ENCODE measurements at regions not wholly inside any gene's neighbourhood (a gene's known extent, or its start where the extent isn't known, plus 50 kb on each side); places are given as distances from the start of the nearest gene placed in this dataset.

DNA sequence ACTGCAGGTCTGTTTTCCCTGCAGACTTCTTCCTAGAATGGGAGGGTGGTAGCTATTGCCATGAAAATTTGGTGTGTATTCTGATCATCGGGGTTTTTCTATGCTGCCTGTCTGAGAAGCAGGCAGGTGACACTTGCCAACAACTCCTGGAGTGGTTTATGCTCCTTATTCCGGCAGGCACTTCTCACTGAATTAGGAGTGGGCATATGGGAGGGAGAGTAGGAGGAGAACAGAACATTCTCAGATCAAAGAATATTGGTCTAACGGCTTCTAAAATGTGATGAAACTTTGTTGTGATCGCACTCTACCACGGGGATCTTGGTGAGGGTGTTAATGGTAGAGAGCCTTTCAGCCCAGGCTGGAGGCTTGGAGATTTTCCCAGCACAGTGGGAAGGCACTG is 480.8 kb downstream of the PLCL1 start:
- ChIA-PET CTCF (interaction anchor here (2.7 kb wide), 1 partner anchor 11 kb away, joined by 13 read pairs; no protein-coding TSS in a partner anchor), POLR2A (no interaction called here)
- TF ChIP-seq, protein P1, sequence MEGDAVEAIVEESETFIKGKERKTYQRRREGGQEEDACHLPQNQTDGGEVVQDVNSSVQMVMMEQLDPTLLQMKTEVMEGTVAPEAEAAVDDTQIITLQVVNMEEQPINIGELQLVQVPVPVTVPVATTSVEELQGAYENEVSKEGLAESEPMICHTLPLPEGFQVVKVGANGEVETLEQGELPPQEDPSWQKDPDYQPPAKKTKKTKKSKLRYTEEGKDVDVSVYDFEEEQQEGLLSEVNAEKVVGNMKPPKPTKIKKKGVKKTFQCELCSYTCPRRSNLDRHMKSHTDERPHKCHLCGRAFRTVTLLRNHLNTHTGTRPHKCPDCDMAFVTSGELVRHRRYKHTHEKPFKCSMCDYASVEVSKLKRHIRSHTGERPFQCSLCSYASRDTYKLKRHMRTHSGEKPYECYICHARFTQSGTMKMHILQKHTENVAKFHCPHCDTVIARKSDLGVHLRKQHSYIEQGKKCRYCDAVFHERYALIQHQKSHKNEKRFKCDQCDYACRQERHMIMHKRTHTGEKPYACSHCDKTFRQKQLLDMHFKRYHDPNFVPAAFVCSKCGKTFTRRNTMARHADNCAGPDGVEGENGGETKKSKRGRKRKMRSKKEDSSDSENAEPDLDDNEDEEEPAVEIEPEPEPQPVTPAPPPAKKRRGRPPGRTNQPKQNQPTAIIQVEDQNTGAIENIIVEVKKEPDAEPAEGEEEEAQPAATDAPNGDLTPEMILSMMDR (IDR thresholded peaks at IDR 0.05; ENCODE audit: control extremely low read depth, extremely low read depth, low read depth, missing control alignments), result no peak
- no peak for DNase-seq (ENCODE audit: extremely low spot score)

DNA sequence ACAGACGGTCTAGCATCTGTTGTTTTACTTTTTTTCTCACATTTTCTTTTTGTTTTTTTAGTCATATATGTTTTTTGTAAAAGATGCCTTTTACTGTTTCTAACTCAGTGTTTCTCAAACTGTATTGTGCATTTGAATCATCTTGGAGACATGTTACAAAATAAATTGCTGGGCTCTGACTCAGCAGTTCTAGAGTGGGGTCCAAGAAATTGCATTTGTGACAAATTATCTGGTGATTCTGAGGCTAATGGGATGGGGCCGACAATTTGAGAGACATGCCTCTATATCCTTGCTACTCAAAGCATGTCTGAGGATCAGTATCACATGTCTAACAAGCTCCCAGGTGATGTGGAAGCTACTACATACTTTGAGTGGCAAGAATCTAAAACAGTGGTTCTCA is 478.8 kb downstream of the PLCL1 start:
- CTCF ChIA-PET, result interaction anchor here (2.2 kb wide), 1 partner anchor 13 kb away, joined by 10 read pairs; no protein-coding TSS in a partner anchor
- no peak for DNase-seq (ENCODE audit: extremely low spot score)
- TF ChIP-seq, protein P1 (IDR thresholded peaks at IDR 0.05; ENCODE audit: control extremely low read depth, extremely low read depth, low read depth, missing control alignments), result no peak
- POLR2A ChIA-PET, result no interaction called here

DNA sequence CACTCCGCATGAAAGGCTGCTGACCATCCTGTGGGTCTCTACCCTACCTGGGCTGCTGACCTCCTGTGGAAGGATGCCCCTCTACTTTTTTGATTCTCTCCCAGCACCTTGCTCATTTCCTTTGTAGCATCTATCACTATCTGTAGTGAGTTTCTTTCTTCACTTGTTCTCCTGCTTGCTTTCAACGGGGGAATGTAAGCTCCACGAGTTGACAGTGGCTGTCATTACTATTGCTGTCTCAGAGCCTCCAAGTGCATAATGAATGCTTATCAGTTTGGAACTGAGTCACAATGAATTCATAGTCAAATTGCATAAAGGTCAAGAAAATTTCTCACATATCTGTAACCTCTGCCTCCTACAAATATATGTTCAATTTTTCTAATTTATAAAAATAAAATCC is 477.7 kb downstream of the PLCL1 start:
- ChIA-PET POLR2A (no interaction called here), CTCF (interaction anchor here (2.2 kb wide), 1 partner anchor 14 kb away, joined by 10 read pairs; no protein-coding TSS in a partner anchor)
- no peak for DNase-seq (ENCODE audit: extremely low spot score)
- TF ChIP-seq, protein P1 (IDR thresholded peaks at IDR 0.05; ENCODE audit: control extremely low read depth, extremely low read depth, low read depth, missing control alignments), result no peak

DNA sequence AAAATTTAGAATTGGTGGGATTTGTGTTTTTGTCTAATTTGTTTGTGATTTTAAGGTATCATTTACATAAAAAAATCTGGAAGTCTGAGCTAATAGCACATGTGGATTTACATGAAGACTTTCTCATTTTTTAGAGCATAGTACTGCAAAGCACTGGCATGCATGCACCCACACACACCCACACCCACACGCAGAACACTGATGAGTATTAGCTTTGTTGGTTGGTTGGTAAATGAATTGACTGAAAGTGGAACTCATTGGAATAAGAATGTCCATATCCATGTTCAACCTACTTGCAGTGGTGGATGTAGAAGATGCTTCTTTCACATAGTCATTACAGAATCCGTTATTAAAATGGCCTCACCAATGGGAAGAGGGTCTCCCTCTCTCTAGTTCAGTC is 475.8 kb downstream of the PLCL1 start:
- TF ChIP-seq, protein P1 (IDR thresholded peaks at IDR 0.05; ENCODE audit: control extremely low read depth, extremely low read depth, low read depth, missing control alignments), result no peak
- ChIA-PET CTCF (interaction anchor here (1.0 kb wide), 1 partner anchor 1460 kb away, joined by 3 read pairs; no protein-coding TSS in a partner anchor), POLR2A (no interaction called here)

DNA sequence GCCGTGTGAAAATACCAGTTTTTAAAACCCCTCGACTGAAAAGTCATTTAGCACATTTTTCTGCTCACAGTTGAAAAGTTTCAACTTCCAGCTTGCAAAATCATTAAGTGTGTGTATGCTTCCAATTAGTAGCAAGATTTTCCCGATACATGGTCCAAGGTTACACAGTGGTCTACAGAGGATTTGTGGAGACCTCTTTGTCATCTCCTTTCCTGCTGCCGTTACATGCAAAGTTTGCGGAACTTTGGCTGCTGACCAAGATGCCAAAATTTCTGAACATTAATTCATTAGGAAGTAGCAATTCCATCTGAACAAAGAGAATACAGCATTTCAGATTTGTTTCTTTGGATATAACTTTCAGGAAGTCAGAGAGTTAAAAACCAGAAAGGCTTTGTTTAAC is 474.6 kb downstream of the PLCL1 start:
- no peak for DNase-seq (ENCODE audit: extremely low spot score)
- POLR2A ChIA-PET, result no interaction called here
- TF ChIP-seq, protein P1 (IDR thresholded peaks at IDR 0.05; ENCODE audit: control extremely low read depth, extremely low read depth, low read depth, missing control alignments), result no peak
- CTCF ChIA-PET, result interaction anchor here (0.9 to 2.0 kb wide), 4 partner anchors 13 to 1461 kb away, joined by 3 to 11 read pairs (median 3); no protein-coding TSS in a partner anchor

More for the DNA sequence above, 475.8 kb downstream of the PLCL1 start:
- DNase-seq (ENCODE audit: extremely low spot score), result no peak

DNA sequence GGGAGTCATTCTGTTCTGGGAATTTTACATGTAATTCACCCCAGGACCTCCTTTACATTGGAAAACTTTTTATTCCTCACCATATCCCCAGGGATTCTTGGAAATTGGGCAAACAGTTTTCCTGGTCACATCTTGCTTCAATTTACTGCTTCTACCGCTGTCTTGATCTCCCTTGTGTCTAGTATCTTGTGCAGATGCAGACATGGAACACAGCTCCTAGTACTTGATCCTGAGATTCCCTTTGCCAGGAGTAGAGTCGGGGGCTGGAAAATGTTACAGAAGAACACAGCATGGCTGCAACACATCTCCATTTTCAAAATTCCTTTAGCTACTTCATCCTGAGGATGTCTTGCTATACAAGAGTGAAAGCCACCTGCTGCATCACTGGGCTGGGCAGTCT is 472.8 kb downstream of the PLCL1 start:
- TF ChIP-seq, protein P1 (IDR thresholded peaks at IDR 0.05; ENCODE audit: control extremely low read depth, extremely low read depth, low read depth, missing control alignments), result no peak
- CTCF ChIA-PET, result interaction anchor here (1.4 to 1.7 kb wide), 2 partner anchors 9 to 244 kb away, joined by 3 to 7 read pairs; no protein-coding TSS in a partner anchor
- POLR2A ChIA-PET, result no interaction called here
- DNase-seq (ENCODE audit: extremely low spot score), result no peak

All from GM10248 (cell line).